OCI-LY3 (cell line): ENCODE measurements at regions not wholly inside any gene's neighbourhood (a gene's known extent, or its start where the extent isn't known, plus 50 kb on each side); places are given as distances from the start of the nearest gene placed in this dataset.
A peak's percentile ranks its signal among the peaks of the same experiment; 100 is the strongest.

Source experiments
- H2AFZ ChIP-seq: fragments of 200-600, 300-600 bp; shearing (Covaris generic); 2 replicates; pipeline ENCODE4 v1.6.0; 2014; ENCODE audit warnings: antibody characterized with exemption, low read depth, low read length
- H3K27ac ChIP-seq: fragments of 200-600, 300-600 bp; sonication (generic); 2 replicates; pipeline ENCODE4 v1.5.1; 2014; ENCODE audit warnings: mild to moderate bottlenecking, low read length, moderate library complexity, mixed read lengths
- H3K27me3 ChIP-seq: fragments of 200-600, 300-600 bp; sonication (generic); 2 replicates; pipeline ENCODE4 v1.6.1; 2014; ENCODE audit warnings: low read depth, low read length, mixed read lengths
- H3K36me3 ChIP-seq: fragments of 200-600, 300-600 bp; sonication (generic); replicated peaks from 2 replicates; pipeline ENCODE3; 2014; ENCODE audit warnings: low read depth, low read length, mixed read lengths
- H3K4me1 ChIP-seq: fragments of 300-600, 200-600 bp; sonication (generic); 2 replicates; pipeline ENCODE4 v1.6.1; 2014; ENCODE audit warnings: low read length, mixed read lengths
- H3K4me2 ChIP-seq: fragments of 200-600, 300-600 bp; sonication (generic); 2 replicates; pipeline ENCODE4 v1.6.1; 2014; ENCODE audit warnings: low read length, mixed read lengths
- H3K4me3 ChIP-seq: fragments of 300-600, 200-600 bp; sonication (generic); 2 replicates; pipeline ENCODE4 v1.5.1; 2014; ENCODE audit warnings: antibody characterized with exemption, mild to moderate bottlenecking, low read length, moderate library complexity
- H3K79me2 ChIP-seq: fragments of 300-600, 200-600 bp; shearing (Covaris generic); 2 replicates; pipeline ENCODE4 v1.6.1; 2014; ENCODE audit warnings: mild to moderate bottlenecking, low read length, mixed read lengths
- H3K9ac ChIP-seq: fragments of 300-600, 200-600 bp; shearing (Covaris generic); 2 replicates; pipeline ENCODE4 v1.6.0; 2014; ENCODE audit warnings: mild to moderate bottlenecking, low read length, moderate library complexity
- H3K9me3 ChIP-seq: fragments of 200-600, 300-600 bp; shearing (Covaris generic); 2 replicates; pipeline ENCODE4 v1.6.1; 2014; ENCODE audit warnings: low read length, mixed read lengths; ENCODE audit not compliant: insufficient read depth
- H4K20me1 ChIP-seq: fragments of 200-600, 300-600 bp; sonication (generic); 2 replicates; pipeline ENCODE4 v1.6.1; 2016; ENCODE audit warnings: low read length, mixed read lengths; ENCODE audit not compliant: insufficient read depth
- CTCF ChIP-seq: fragments of 200-600, 300-600 bp; sonication (generic); IDR thresholded peaks from 2 replicates; pipeline ENCODE4 v1.5.1; 2014; ENCODE audit warnings: antibody characterized with exemption, low read length, low read depth
- EZH2phosphoT487 ChIP-seq: fragments of 200-600 bp; shearing (Covaris generic); IDR thresholded peaks from 2 replicates; pipeline ENCODE4 v1.6.1; 2018; ENCODE audit warnings: antibody characterized with exemption, mixed run types, low read depth

GRCh38 chr7:30226614-30227268 is 57.7 kb upstream of the ZNRF2 start:
- Histone ChIP-seq H3K36me3 (peaks cover 5% of the 10 kb centered on the region), H3K79me2 (no peaks in the 10 kb centered on the region), H3K4me3 (peak overlapping the region; percentile 43), H2AFZ (peak overlapping the region; percentile 3; the same call in 1 of the 2 replicates), H4K20me1 (no peaks in the 10 kb centered on the region), H3K4me2 (peak overlapping the region; percentile 86), H3K9ac (peak overlapping the region; percentile 56), H3K27me3 (no peaks in the 10 kb centered on the region), H3K4me1 (peaks cover 44% of the 10 kb centered on the region), H3K27ac (peak overlapping the region; percentile 87), H3K9me3 (peaks cover 4% of the 10 kb centered on the region; the same call in 1 of the 2 replicates)
- TF ChIP-seq CTCF (peak; percentile 37), EZH2phosphoT487 (no peak)

GRCh38 chr7:30231271-30231670 is 53.1 kb upstream of the ZNRF2 start:
- no peaks in the 10 kb centered on the region for H4K20me1 ChIP-seq
- no peak overlapping the region for H3K9ac ChIP-seq
- H3K4me3 ChIP-seq, result no peak overlapping the region
- H3K79me2 ChIP-seq, result no peaks in the 10 kb centered on the region
- H3K4me2 ChIP-seq, result no peak overlapping the region
- TF ChIP-seq EZH2phosphoT487 (no peak), CTCF (no peak)
- H3K27me3 ChIP-seq, result no peaks in the 10 kb centered on the region
- H3K27ac ChIP-seq, result no peak overlapping the region
- peaks cover 16% of the 10 kb centered on the region for H3K4me1 ChIP-seq
- no peaks in the 10 kb centered on the region for H3K36me3 ChIP-seq
- no peaks in the 10 kb centered on the region for H3K9me3 ChIP-seq
- no peak overlapping the region for H2AFZ ChIP-seq

- no peaks in the 10 kb centered on the region for H3K9me3 ChIP-seq
- H3K27me3 ChIP-seq, result no peaks in the 10 kb centered on the region
- no peaks in the 10 kb centered on the region for H4K20me1 ChIP-seq
- H3K9ac ChIP-seq, result no peak overlapping the region
- TF ChIP-seq EZH2phosphoT487 (no peak), CTCF (no peak)
- H3K4me3 ChIP-seq, result no peak overlapping the region
- H3K4me2 ChIP-seq, result no peak overlapping the region
- peaks cover 12% of the 10 kb centered on the region for H3K4me1 ChIP-seq
- H3K27ac ChIP-seq, result no peak overlapping the region
- no peaks in the 10 kb centered on the region for H3K79me2 ChIP-seq
- no peak overlapping the region for H2AFZ ChIP-seq
- H3K36me3 ChIP-seq, result no peaks in the 10 kb centered on the region
These were observed 52.0 kb upstream of the ZNRF2 start for GRCh38 chr7:30232391-30232790.
